SU-DHL-6 (cell line): ENCODE measurements at regions not wholly inside any gene's neighbourhood (a gene's known extent, or its start where the extent isn't known, plus 50 kb on each side); places are given as distances from the start of the nearest gene placed in this dataset.

Experiments used
- H2AFZ ChIP-seq: fragments of 200-600 bp; sonication (generic); 2 replicates; pipeline ENCODE4 v1.6.1; 2014; ENCODE audit warnings: low read depth, mild to moderate bottlenecking, moderate library complexity, mixed read lengths, antibody characterized with exemption, low read length; ENCODE audit not compliant: severe bottlenecking
- H3F3A ChIP-seq: fragments of 200-600 bp; shearing (Covaris generic); 2 replicates; pipeline ENCODE4 v1.6.0; 2016; ENCODE audit warnings: antibody characterized with exemption, mild to moderate bottlenecking; ENCODE audit not compliant: insufficient read depth
- H3K27ac ChIP-seq: fragments of 200-600 bp; sonication (generic); 2 replicates; pipeline ENCODE4 v1.5.1; 2016; ENCODE audit warnings: low read depth, mild to moderate bottlenecking, low read length, moderate library complexity, mixed read lengths
- H3K27me3 ChIP-seq: fragments of 200-600 bp; sonication (generic), shearing (Covaris generic); 2 replicates; pipeline ENCODE4 v1.6.0; 2014; ENCODE audit warnings: mild to moderate bottlenecking, low read length
- H3K36me3 ChIP-seq: fragments of 200-600 bp; sonication (generic); 2 replicates; pipeline ENCODE4 v1.6.1; 2014; ENCODE audit warnings: mild to moderate bottlenecking, low read length, mixed read lengths
- H3K4me2 ChIP-seq: fragments of 300-600, 200-600 bp; shearing (Covaris generic), sonication (generic); 2 replicates; pipeline ENCODE4 v1.6.0; 2014; ENCODE audit warnings: low read length, low read depth, mild to moderate bottlenecking; ENCODE audit not compliant: poor library complexity, severe bottlenecking
- H3K4me3 ChIP-seq: fragments of 200-600 bp; sonication (generic); 2 replicates; pipeline ENCODE4 v1.5.1; 2014; ENCODE audit warnings: antibody characterized with exemption, low read length, mild to moderate bottlenecking, mixed read lengths; ENCODE audit not compliant: insufficient read depth, poor library complexity, severe bottlenecking
- H3K79me2 ChIP-seq: fragments of 200-600 bp; sonication (generic); 2 replicates; pipeline ENCODE4 v1.6.1; 2014; ENCODE audit warnings: mild to moderate bottlenecking, low read length, moderate library complexity; ENCODE audit not compliant: insufficient read depth
- H3K9ac ChIP-seq: fragments of 200-600 bp; sonication (generic); 2 replicates; pipeline ENCODE4 v1.7.0; 2014; ENCODE audit warnings: mild to moderate bottlenecking, low read length
- H3K9me2 ChIP-seq: fragments of 200-600 bp; sonication (generic); replicated peaks from 2 replicates; pipeline ENCODE4 v1.6.1; 2014; ENCODE audit warnings: low read length; ENCODE audit not compliant: insufficient read depth
- H3K9me3 ChIP-seq: fragments of 200-600 bp; sonication (generic); 2 replicates; pipeline ENCODE4 v1.6.1; 2014; ENCODE audit warnings: low read length, mixed read lengths; ENCODE audit not compliant: insufficient read depth
- H4K20me1 ChIP-seq: fragments of 200-600 bp; sonication (generic); 2 replicates; pipeline ENCODE4 v1.6.1; 2014; ENCODE audit warnings: low read depth, mild to moderate bottlenecking, antibody characterized with exemption, low read length, moderate library complexity, mixed read lengths
- EZH2phosphoT487 ChIP-seq: fragments of 200-600 bp; sonication (generic), shearing (Covaris generic); conservative IDR thresholded peaks from 2 replicates; pipeline ENCODE4 v1.6.1; 2018; ENCODE audit warnings: mild to moderate bottlenecking, antibody characterized with exemption, low read length, moderate library complexity, mixed read lengths
- TF ChIP-seq, protein P1 (sequence below): fragments of 200-600 bp; sonication (generic); IDR thresholded peaks from one replicate; pipeline ENCODE4 v1.5.1; 2017; ENCODE audit warnings: antibody characterized with exemption, mild to moderate bottlenecking, low read length, moderate library complexity; ENCODE audit not compliant: insufficient read depth, poor library complexity, severe bottlenecking

DNA sequence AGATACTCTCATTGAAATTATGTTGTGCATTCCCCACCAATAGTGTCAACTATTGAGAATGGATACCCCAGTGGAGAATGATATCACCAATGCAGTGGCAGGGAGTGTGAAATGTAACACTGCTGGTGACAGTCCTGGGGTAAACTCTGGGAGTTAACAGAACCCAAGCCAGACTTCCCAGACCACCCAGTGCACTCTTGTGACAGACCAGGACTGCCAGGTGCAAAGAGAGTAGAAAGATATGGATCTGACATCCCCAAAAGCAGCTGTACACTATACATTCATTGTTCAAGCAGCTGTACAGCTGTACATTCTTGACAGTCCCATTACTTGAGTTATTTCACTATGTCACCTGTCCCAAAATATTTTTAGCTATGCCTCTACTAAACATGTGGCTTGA lies 886.6 kb downstream of the DIAPH3 start:
- Histone ChIP-seq H3K36me3 (no peaks in the 10 kb centered on the region), H3K9me3 (no peaks in the 10 kb centered on the region), H4K20me1 (no peaks in the 10 kb centered on the region), H3K27ac (no peak overlapping the region), H3K27me3 (no peaks in the 10 kb centered on the region), H3K4me2 (no peak overlapping the region), H3F3A (no peaks in the 10 kb centered on the region), H3K9me2 (no peaks in the 10 kb centered on the region), H3K9ac (no peak overlapping the region), H3K4me3 (no peak overlapping the region), H2AFZ (no peak overlapping the region), H3K79me2 (no peaks in the 10 kb centered on the region)
- TF ChIP-seq, protein P1, sequence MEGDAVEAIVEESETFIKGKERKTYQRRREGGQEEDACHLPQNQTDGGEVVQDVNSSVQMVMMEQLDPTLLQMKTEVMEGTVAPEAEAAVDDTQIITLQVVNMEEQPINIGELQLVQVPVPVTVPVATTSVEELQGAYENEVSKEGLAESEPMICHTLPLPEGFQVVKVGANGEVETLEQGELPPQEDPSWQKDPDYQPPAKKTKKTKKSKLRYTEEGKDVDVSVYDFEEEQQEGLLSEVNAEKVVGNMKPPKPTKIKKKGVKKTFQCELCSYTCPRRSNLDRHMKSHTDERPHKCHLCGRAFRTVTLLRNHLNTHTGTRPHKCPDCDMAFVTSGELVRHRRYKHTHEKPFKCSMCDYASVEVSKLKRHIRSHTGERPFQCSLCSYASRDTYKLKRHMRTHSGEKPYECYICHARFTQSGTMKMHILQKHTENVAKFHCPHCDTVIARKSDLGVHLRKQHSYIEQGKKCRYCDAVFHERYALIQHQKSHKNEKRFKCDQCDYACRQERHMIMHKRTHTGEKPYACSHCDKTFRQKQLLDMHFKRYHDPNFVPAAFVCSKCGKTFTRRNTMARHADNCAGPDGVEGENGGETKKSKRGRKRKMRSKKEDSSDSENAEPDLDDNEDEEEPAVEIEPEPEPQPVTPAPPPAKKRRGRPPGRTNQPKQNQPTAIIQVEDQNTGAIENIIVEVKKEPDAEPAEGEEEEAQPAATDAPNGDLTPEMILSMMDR = no peak
- no peak for TF ChIP-seq EZH2phosphoT487

DNA sequence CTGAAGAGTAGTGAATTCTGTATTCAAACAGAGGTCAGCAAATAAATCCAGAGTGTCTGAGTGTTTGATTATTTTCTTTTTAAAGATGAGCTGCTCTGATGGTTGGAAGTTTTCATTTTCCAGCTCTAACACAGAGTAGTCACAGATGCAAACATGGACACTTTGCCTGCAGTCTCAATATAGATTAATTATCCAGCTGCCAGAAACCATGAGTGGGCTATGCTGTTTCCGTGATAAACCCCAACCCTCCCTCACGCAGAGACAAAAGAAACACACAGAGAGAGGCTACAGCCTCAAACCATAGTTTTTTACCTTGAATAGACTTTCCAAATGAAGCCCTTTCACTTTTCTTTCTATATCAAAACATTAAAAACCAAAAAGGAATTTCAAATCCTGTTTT lies 884.7 kb downstream of the DIAPH3 start:
- Histone ChIP-seq H3F3A (no peaks in the 10 kb centered on the region), H3K9me3 (no peaks in the 10 kb centered on the region), H3K79me2 (no peaks in the 10 kb centered on the region), H2AFZ (no peak overlapping the region), H3K9ac (no peak overlapping the region), H4K20me1 (no peaks in the 10 kb centered on the region), H3K4me2 (no peak overlapping the region), H3K36me3 (no peaks in the 10 kb centered on the region), H3K27ac (no peak overlapping the region), H3K9me2 (no peaks in the 10 kb centered on the region), H3K4me3 (no peak overlapping the region), H3K27me3 (no peaks in the 10 kb centered on the region)
- TF ChIP-seq, protein P1 = no peak
- no peak for TF ChIP-seq EZH2phosphoT487

DNA sequence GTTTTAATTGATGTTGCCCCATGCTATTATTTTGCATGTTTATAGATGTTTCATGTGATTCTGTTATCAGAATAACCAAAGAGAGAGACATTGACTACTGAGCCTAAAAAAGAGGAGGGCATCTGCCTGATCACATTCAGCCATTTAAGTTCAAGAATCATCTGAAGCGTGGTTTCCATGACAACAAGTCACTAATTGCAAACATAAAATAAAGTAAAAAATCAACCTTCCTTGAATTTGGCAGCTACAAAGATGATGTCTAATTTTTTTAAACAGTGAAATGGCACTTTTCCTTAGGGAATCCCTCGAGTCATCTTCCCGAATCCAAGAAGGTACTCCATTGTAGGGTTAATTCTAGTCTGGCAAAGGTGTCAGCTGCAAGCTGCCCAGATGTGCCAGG lies 884.2 kb downstream of the DIAPH3 start:
- no peaks in the 10 kb centered on the region for H3K9me2 ChIP-seq
- H3K36me3 ChIP-seq = no peaks in the 10 kb centered on the region
- no peak overlapping the region for H3K9ac ChIP-seq
- H3K9me3 ChIP-seq = no peaks in the 10 kb centered on the region
- H2AFZ ChIP-seq = no peak overlapping the region
- H3K4me3 ChIP-seq = no peak overlapping the region
- H3K27me3 ChIP-seq = no peaks in the 10 kb centered on the region
- no peaks in the 10 kb centered on the region for H3F3A ChIP-seq
- no peaks in the 10 kb centered on the region for H4K20me1 ChIP-seq
- no peaks in the 10 kb centered on the region for H3K79me2 ChIP-seq
- H3K4me2 ChIP-seq = no peak overlapping the region
- no peak overlapping the region for H3K27ac ChIP-seq
- TF ChIP-seq, protein P1 = no peak
- no peak for TF ChIP-seq EZH2phosphoT487
